Suppressor macrophage (primary cell): ENCODE measurements at regions not wholly inside any gene's neighbourhood (a gene's known extent, or its start where the extent isn't known, plus 50 kb on each side); places are given as distances from the start of the nearest gene placed in this dataset.
A peak's percentile ranks its signal among the peaks of the same experiment; 100 is the strongest.

Experiments
- DNase-seq, 4 experiments: peaks; one replicate each; pipeline ENCODE4 v3.0.0-alpha.2; 2020 to 2022

GRCh38 chr20:62581806-62582205 is 60.5 kb upstream of the SLCO4A1 start:
- no peak for DNase-seq

- DNase-seq: no peak
Measured at GRCh38 chr20:62583424-62583920, 58.8 kb upstream of the SLCO4A1 start.

- no peak for DNase-seq
Measured at GRCh38 chr20:62584671-62585460, 57.4 kb upstream of the SLCO4A1 start.

- no peak for DNase-seq
Measured at GRCh38 chr20:62585461-62585970, 56.8 kb upstream of the SLCO4A1 start.

- no peak for DNase-seq
Measured at GRCh38 chr20:62586799-62587198, 55.5 kb upstream of the SLCO4A1 start.

- DNase-seq: peak; percentile 58 to 68 (median 62)
Measured at GRCh38 chr20:62587757-62588402, 54.4 kb upstream of the SLCO4A1 start.

- DNase-seq: no peak
Measured at GRCh38 chr20:62588458-62589149, 53.7 kb upstream of the SLCO4A1 start.

GRCh38 chr20:62589150-62589498 is 53.2 kb upstream of the SLCO4A1 start:
- DNase-seq: no peak

- DNase-seq: no peak
Measured at GRCh38 chr20:62589720-62590119, 52.6 kb upstream of the SLCO4A1 start.

- peak in 3 of 4 experiments; percentile 45 to 55 (median 52) for DNase-seq
Measured at GRCh38 chr20:62590309-62591121, 51.8 kb upstream of the SLCO4A1 start.

- no peak for DNase-seq
Measured at GRCh38 chr20:62591122-62591468, 51.2 kb upstream of the SLCO4A1 start.

- no peak for DNase-seq
Measured at GRCh38 chr20:62591591-62591990, 50.7 kb upstream of the SLCO4A1 start.
